ENCODE measurements at regions not wholly inside any gene's neighbourhood (a gene's known extent, or its start where the extent isn't known, plus 50 kb on each side); places are given as distances from the start of the nearest gene placed in this dataset.

GRCh38 chr7:130939321-130940095, 205.5 kb upstream of the KLF14 start:
- no peaks in the 10 kb centered on the region for H3K9me3 ChIP-seq (ENCODE audit: low read depth, low read length)
- peak overlapping the region; percentile 91 for H3K4me2 ChIP-seq (ENCODE audit: insufficient read depth, low read length)
- peaks cover 19% of the 10 kb centered on the region for H4K20me1 ChIP-seq (ENCODE audit: insufficient read depth, low read length)
- peaks cover 99% of the 10 kb centered on the region for H3K79me2 ChIP-seq (ENCODE audit: insufficient read depth, low read length)
- peaks cover 30% of the 10 kb centered on the region for H3K36me3 ChIP-seq (ENCODE audit: insufficient read depth, low read length)
- no peak for DNase-seq (ENCODE audit: insufficient read length, low spot score, missing footprints)
- no peaks in the 10 kb centered on the region for H3K27me3 ChIP-seq (ENCODE audit: insufficient read depth, low read length)
- H2AFZ ChIP-seq (ENCODE audit: low read length) = no peak overlapping the region
- peak overlapping the region; percentile 75 for H3K4me3 ChIP-seq (ENCODE audit: insufficient read depth, low read length)
- H3K4me1 ChIP-seq (ENCODE audit: insufficient read depth, low read length) = peaks cover 68% of the 10 kb centered on the region
- no peak for TF ChIP-seq CTCF (IDR thresholded peaks at IDR 0.05; ENCODE audit: extremely low read depth, low read depth, low read length)
- H3K27ac ChIP-seq (ENCODE audit: low read depth, low read length) = peak overlapping the region; percentile 97

- Histone ChIP-seq H3K27me3 (ENCODE audit: insufficient read depth, low read length) (no peaks in the 10 kb centered on the region), H3K36me3 (ENCODE audit: insufficient read depth, low read length) (peaks cover 30% of the 10 kb centered on the region), H2AFZ (ENCODE audit: low read length) (no peak overlapping the region), H4K20me1 (ENCODE audit: insufficient read depth, low read length) (peaks cover 14% of the 10 kb centered on the region), H3K4me2 (ENCODE audit: insufficient read depth, low read length) (peak overlapping the region; percentile 91), H3K4me3 (ENCODE audit: insufficient read depth, low read length) (peak overlapping the region; percentile 75), H3K27ac (ENCODE audit: low read depth, low read length) (peak overlapping the region; percentile 97), H3K9me3 (ENCODE audit: low read depth, low read length) (no peaks in the 10 kb centered on the region), H3K79me2 (ENCODE audit: insufficient read depth, low read length) (peaks cover 99% of the 10 kb centered on the region), H3K4me1 (ENCODE audit: insufficient read depth, low read length) (peaks cover 76% of the 10 kb centered on the region)
- no peak for TF ChIP-seq CTCF (IDR thresholded peaks at IDR 0.05; ENCODE audit: extremely low read depth, low read depth, low read length)
- DNase-seq (ENCODE audit: insufficient read length, low spot score, missing footprints) = no peak
These were observed 206.3 kb upstream of the KLF14 start for GRCh38 chr7:130940326-130940725.

DNA sequence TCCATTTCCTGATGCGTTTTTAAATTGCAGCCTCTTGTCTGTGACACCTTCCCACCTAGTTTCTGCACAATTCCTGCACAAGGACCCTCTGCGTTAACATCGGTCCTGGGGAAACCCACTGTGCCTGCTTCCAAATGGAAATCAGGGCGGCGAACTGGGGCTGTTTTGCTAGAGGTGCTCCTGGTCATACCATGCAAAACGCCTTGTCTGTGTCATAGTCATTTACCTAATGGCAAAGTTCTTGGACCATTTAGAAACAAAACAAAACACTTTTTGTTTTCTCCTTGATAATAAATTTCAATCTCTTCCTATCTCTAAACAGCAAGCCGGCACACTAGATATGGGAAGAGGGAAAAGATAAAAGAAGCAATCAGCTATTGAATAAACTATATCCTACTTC, 206.9 kb upstream of the KLF14 start:
- peaks cover 82% of the 10 kb centered on the region for H3K4me1 ChIP-seq (ENCODE audit: insufficient read depth, low read length)
- H3K79me2 ChIP-seq (ENCODE audit: insufficient read depth, low read length) = peaks cover 99% of the 10 kb centered on the region
- no peak for TF ChIP-seq CTCF (IDR thresholded peaks at IDR 0.05; ENCODE audit: extremely low read depth, low read depth, low read length)

DNA sequence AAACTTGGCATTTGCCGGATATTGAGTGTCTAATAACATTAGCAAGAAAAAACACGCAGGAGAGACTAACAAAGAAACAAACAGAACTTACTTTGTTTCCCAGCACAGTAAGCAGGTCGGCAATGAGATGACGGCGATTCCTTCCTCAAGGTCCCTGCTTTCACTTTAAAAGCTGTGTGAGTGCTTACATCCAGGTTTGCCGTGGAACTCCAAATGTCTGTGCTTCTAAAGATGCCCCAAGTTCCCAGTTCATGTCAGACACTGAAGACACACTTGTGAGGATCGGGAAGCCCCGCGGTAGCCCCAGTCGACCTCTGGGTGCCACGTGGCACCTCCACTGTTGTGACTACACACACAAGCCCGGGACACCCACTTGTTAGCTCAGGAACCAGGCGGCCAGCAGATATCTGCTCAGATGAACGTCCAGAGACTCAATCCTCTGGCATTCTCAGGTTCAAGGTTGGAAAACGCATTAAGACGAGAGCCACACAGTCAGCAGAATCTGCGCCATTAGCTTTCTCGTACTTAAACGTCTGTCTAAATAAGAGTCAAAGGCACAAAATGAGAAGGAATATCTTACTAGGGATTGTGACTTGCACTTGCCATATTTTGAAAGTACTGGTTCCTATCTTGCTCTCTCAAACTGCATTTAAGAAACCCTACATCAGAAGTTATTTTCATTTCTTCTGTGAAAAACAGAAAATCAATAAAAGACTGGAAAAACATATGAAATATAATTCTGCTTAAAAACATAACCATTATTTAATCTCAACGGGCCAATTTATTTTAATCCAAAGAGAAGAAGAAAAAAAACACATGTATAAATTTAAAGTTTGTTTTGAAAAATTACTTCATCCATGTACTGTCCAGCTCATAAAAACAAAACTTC, 207.6 kb upstream of the KLF14 start:
- peak overlapping the region; percentile 91 for H3K4me2 ChIP-seq (ENCODE audit: insufficient read depth, low read length)
- H3K27ac ChIP-seq (ENCODE audit: low read depth, low read length) = peak overlapping the region; percentile 97
- H3K36me3 ChIP-seq (ENCODE audit: insufficient read depth, low read length) = peaks cover 26% of the 10 kb centered on the region
- DNase-seq (ENCODE audit: insufficient read length, low spot score, missing footprints) = peak; percentile 75
- H3K9me3 ChIP-seq (ENCODE audit: low read depth, low read length) = no peaks in the 10 kb centered on the region
- no peak for TF ChIP-seq CTCF (IDR thresholded peaks at IDR 0.05; ENCODE audit: extremely low read depth, low read depth, low read length)
- no peak overlapping the region for H2AFZ ChIP-seq (ENCODE audit: low read length)
- H3K4me3 ChIP-seq (ENCODE audit: insufficient read depth, low read length) = peak overlapping the region; percentile 75
- peaks cover 83% of the 10 kb centered on the region for H3K4me1 ChIP-seq (ENCODE audit: insufficient read depth, low read length)
- no peaks in the 10 kb centered on the region for H3K27me3 ChIP-seq (ENCODE audit: insufficient read depth, low read length)
- peaks cover 5% of the 10 kb centered on the region for H4K20me1 ChIP-seq (ENCODE audit: insufficient read depth, low read length)
- H3K79me2 ChIP-seq (ENCODE audit: insufficient read depth, low read length) = peaks cover 99% of the 10 kb centered on the region

More for the DNA sequence above, 206.9 kb upstream of the KLF14 start:
- Histone ChIP-seq H3K4me2 (ENCODE audit: insufficient read depth, low read length) (peak overlapping the region; percentile 91), H3K27me3 (ENCODE audit: insufficient read depth, low read length) (no peaks in the 10 kb centered on the region), H3K4me3 (ENCODE audit: insufficient read depth, low read length) (peak overlapping the region; percentile 75), H3K36me3 (ENCODE audit: insufficient read depth, low read length) (peaks cover 30% of the 10 kb centered on the region), H4K20me1 (ENCODE audit: insufficient read depth, low read length) (peaks cover 8% of the 10 kb centered on the region), H3K9me3 (ENCODE audit: low read depth, low read length) (no peaks in the 10 kb centered on the region), H3K27ac (ENCODE audit: low read depth, low read length) (peak overlapping the region; percentile 97), H2AFZ (ENCODE audit: low read length) (no peak overlapping the region)
- no peak for DNase-seq (ENCODE audit: insufficient read length, low spot score, missing footprints)
